ENCODE measurements at regions not wholly inside any gene's neighbourhood (a gene's known extent, or its start where the extent isn't known, plus 50 kb on each side); places are given as distances from the start of the nearest gene placed in this dataset.

- H3K27ac ChIP-seq (ENCODE audit: low read depth, low read length, severe bottlenecking): no peak overlapping the region
- no peaks in the 10 kb centered on the region for H3K9me3 ChIP-seq (ENCODE audit: control insufficient read depth, low read length)
- WGBS, 2 experiments (ENCODE audit: insufficient coverage in 2 of 2): 94% methylated on average over 6 of the region's 8 CpGs
- H3K4me3 ChIP-seq (ENCODE audit: extremely low read depth, insufficient read depth, low read length, poor library complexity, severe bottlenecking): no peak overlapping the region
- H3K36me3 ChIP-seq (ENCODE audit: control insufficient read depth, insufficient read depth, low read length): no peaks in the 10 kb centered on the region
- H3K4me1 ChIP-seq (ENCODE audit: control insufficient read depth, insufficient read depth, low read length, poor library complexity, severe bottlenecking): peaks cover 20% of the 10 kb centered on the region
Observed at GRCh38 chr2:234409590-234409989, 87.3 kb downstream of the ARL4C start.

DNA sequence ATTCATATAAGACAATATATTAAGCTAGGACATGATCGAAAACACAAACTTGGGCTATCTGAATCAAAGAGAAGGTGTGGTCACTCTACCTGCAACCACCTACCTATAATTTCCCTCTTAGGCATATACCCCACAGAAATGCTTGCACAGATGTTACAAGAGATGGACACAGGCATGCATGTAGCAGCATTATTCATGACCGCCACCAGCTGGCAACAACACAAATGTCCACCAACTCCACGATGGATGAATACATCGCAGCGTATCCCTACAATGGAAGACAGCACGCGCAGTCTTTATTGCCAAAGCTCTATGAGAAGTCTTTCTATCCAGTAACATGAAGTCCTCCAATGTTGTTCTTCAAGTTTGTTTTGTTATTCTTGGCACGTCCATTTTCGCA, 90.8 kb downstream of the ARL4C start:
- Histone ChIP-seq H3K4me3 (ENCODE audit: extremely low read depth, insufficient read depth, low read length, poor library complexity, severe bottlenecking) (no peak overlapping the region), H3K36me3 (ENCODE audit: control insufficient read depth, insufficient read depth, low read length) (no peaks in the 10 kb centered on the region), H3K9me3 (ENCODE audit: control insufficient read depth, low read length) (no peaks in the 10 kb centered on the region), H3K4me1 (ENCODE audit: control insufficient read depth, insufficient read depth, low read length, poor library complexity, severe bottlenecking) (peaks cover 10% of the 10 kb centered on the region), H3K27ac (ENCODE audit: low read depth, low read length, severe bottlenecking) (no peak overlapping the region)
- 83 to 96% methylated on average over 6 to 8 of the region's 9 CpGs for WGBS, 2 experiments (ENCODE audit: insufficient coverage in 2 of 2)

- Histone ChIP-seq H3K4me3 (ENCODE audit: extremely low read depth, insufficient read depth, low read length, poor library complexity, severe bottlenecking) (no peak overlapping the region), H3K27ac (ENCODE audit: low read depth, low read length, severe bottlenecking) (no peak overlapping the region), H3K9me3 (ENCODE audit: control insufficient read depth, low read length) (no peaks in the 10 kb centered on the region), H3K4me1 (ENCODE audit: control insufficient read depth, insufficient read depth, low read length, poor library complexity, severe bottlenecking) (peaks cover 7% of the 10 kb centered on the region), H3K36me3 (ENCODE audit: control insufficient read depth, insufficient read depth, low read length) (no peaks in the 10 kb centered on the region)
- 100% methylated on average over 1 of the region's 2 CpGs for WGBS, 2 experiments (ENCODE audit: insufficient coverage in 2 of 2)
Observed at GRCh38 chr2:234405462-234405861, 91.4 kb downstream of the ARL4C start.

- Histone ChIP-seq H3K9me3 (ENCODE audit: control insufficient read depth, low read length) (no peaks in the 10 kb centered on the region), H3K36me3 (ENCODE audit: control insufficient read depth, insufficient read depth, low read length) (no peaks in the 10 kb centered on the region), H3K4me3 (ENCODE audit: extremely low read depth, insufficient read depth, low read length, poor library complexity, severe bottlenecking) (no peak overlapping the region), H3K27ac (ENCODE audit: low read depth, low read length, severe bottlenecking) (no peak overlapping the region), H3K4me1 (ENCODE audit: control insufficient read depth, insufficient read depth, low read length, poor library complexity, severe bottlenecking) (peaks cover 2% of the 10 kb centered on the region)
- 89 to 94% methylated on average over 7 to 8 of the region's 8 CpGs for WGBS, 2 experiments (ENCODE audit: insufficient coverage in 2 of 2)
Observed at GRCh38 chr2:234404957-234405356, 91.9 kb downstream of the ARL4C start.

DNA sequence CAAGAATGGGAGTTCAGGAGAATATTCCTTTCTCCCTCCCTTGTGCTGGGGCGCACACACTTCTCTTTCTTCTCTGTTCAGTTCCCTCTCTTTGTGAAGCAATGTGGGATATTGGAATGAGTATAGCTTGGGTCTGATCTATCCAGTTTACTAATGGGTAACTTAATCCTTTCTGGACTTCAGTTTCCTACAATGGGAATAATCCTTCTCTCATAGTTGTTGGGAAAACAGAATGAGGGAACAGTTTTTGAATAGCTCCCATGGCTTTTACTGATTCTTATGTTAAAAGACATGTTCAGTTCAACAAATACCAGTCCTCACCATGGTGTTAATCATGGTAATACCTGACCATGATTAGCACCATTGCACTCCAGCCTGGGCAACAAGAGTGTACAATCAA, 93.1 kb downstream of the ARL4C start:
- no peak overlapping the region for H3K4me3 ChIP-seq (ENCODE audit: extremely low read depth, insufficient read depth, low read length, poor library complexity, severe bottlenecking)
- no peaks in the 10 kb centered on the region for H3K9me3 ChIP-seq (ENCODE audit: control insufficient read depth, low read length)
- no peaks in the 10 kb centered on the region for H3K36me3 ChIP-seq (ENCODE audit: control insufficient read depth, insufficient read depth, low read length)
- no CpG with 5 or more reads among the region's 1 CpG for WGBS, 2 experiments (ENCODE audit: insufficient coverage in 2 of 2)
- H3K4me1 ChIP-seq (ENCODE audit: control insufficient read depth, insufficient read depth, low read length, poor library complexity, severe bottlenecking): no peaks in the 10 kb centered on the region
- H3K27ac ChIP-seq (ENCODE audit: low read depth, low read length, severe bottlenecking): no peak overlapping the region

DNA sequence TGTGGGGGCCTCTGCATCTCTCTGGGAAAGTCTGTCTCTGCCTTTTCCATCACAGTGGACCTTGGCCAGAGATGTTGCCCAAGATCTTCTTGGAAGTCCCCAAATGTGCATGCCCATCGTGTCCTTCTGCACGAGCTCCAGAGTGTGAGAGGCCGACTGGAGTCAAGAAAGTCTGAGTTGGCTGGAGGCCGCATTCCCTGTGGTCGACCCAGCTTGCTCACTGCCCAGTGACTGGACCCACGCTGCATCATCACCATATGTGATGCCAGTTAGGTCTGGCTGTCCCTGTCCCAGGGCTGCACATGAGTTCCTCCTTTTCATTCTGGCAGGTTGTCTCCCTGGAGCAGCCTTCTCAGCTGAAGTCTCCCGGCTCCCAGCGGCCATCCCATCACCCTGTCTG, 93.8 kb downstream of the ARL4C start:
- Histone ChIP-seq H3K4me3 (ENCODE audit: extremely low read depth, insufficient read depth, low read length, poor library complexity, severe bottlenecking) (no peak overlapping the region), H3K4me1 (ENCODE audit: control insufficient read depth, insufficient read depth, low read length, poor library complexity, severe bottlenecking) (no peaks in the 10 kb centered on the region), H3K36me3 (ENCODE audit: control insufficient read depth, insufficient read depth, low read length) (no peaks in the 10 kb centered on the region), H3K27ac (ENCODE audit: low read depth, low read length, severe bottlenecking) (no peak overlapping the region), H3K9me3 (ENCODE audit: control insufficient read depth, low read length) (no peaks in the 10 kb centered on the region)
- 82% methylated on average over 8 of the region's 8 CpGs for WGBS, 2 experiments (ENCODE audit: insufficient coverage in 2 of 2)

- WGBS, 2 experiments (ENCODE audit: insufficient coverage in 2 of 2): 83 to 90% methylated on average over 1 to 2 of the region's 2 CpGs
- Histone ChIP-seq H3K9me3 (ENCODE audit: control insufficient read depth, low read length) (no peaks in the 10 kb centered on the region), H3K27ac (ENCODE audit: low read depth, low read length, severe bottlenecking) (no peak overlapping the region)
Observed at GRCh38 chr2:234401426-234401825, 95.5 kb downstream of the ARL4C start.

GRCh38 chr2:234399451-234400246, 97.2 kb downstream of the ARL4C start:
- Histone ChIP-seq H3K4me3 (ENCODE audit: extremely low read depth, insufficient read depth, low read length, poor library complexity, severe bottlenecking) (no peak overlapping the region), H3K9me3 (ENCODE audit: control insufficient read depth, low read length) (no peaks in the 10 kb centered on the region), H3K27ac (ENCODE audit: low read depth, low read length, severe bottlenecking) (no peak overlapping the region), H3K4me1 (ENCODE audit: control insufficient read depth, insufficient read depth, low read length, poor library complexity, severe bottlenecking) (no peaks in the 10 kb centered on the region), H3K36me3 (ENCODE audit: control insufficient read depth, insufficient read depth, low read length) (no peaks in the 10 kb centered on the region)
- 87 to 96% methylated on average over 8 to 11 of the region's 11 CpGs for WGBS, 2 experiments (ENCODE audit: insufficient coverage in 2 of 2)

More at GRCh38 chr2:234401426-234401825, 95.5 kb downstream of the ARL4C start:
- Histone ChIP-seq H3K36me3 (ENCODE audit: control insufficient read depth, insufficient read depth, low read length) (no peaks in the 10 kb centered on the region), H3K4me3 (ENCODE audit: extremely low read depth, insufficient read depth, low read length, poor library complexity, severe bottlenecking) (no peak overlapping the region), H3K4me1 (ENCODE audit: control insufficient read depth, insufficient read depth, low read length, poor library complexity, severe bottlenecking) (no peaks in the 10 kb centered on the region)

DNA sequence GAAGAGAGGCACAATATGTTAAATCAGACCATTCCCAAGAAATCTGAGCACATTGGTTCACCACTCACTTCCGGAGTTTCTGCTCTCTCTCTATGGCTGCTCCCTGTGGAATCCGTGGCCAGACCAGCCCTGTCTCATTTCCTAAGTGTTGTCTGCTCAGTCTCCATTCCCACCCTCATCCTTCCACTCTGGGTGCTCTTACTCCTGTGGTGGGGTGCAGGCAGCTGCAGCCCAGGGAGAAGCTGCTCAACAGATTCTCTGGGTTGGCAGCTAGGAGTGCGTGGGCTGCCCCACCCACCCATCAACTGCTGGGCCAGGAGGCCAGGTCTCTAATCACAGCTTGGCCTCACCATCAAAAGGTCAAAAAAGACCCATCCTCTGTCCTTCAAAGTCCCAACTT, 98.3 kb downstream of the ARL4C start:
- no peaks in the 10 kb centered on the region for H3K4me1 ChIP-seq (ENCODE audit: control insufficient read depth, insufficient read depth, low read length, poor library complexity, severe bottlenecking)
- H3K4me3 ChIP-seq (ENCODE audit: extremely low read depth, insufficient read depth, low read length, poor library complexity, severe bottlenecking): no peak overlapping the region
- H3K9me3 ChIP-seq (ENCODE audit: control insufficient read depth, low read length): no peaks in the 10 kb centered on the region
- no peak overlapping the region for H3K27ac ChIP-seq (ENCODE audit: low read depth, low read length, severe bottlenecking)
- H3K36me3 ChIP-seq (ENCODE audit: control insufficient read depth, insufficient read depth, low read length): no peaks in the 10 kb centered on the region
- WGBS, 2 experiments (ENCODE audit: insufficient coverage in 2 of 2): 71 to 94% methylated on average over 1 to 2 of the region's 3 CpGs

- Histone ChIP-seq H3K36me3 (ENCODE audit: control insufficient read depth, insufficient read depth, low read length) (no peaks in the 10 kb centered on the region), H3K9me3 (ENCODE audit: control insufficient read depth, low read length) (no peaks in the 10 kb centered on the region), H3K4me3 (ENCODE audit: extremely low read depth, insufficient read depth, low read length, poor library complexity, severe bottlenecking) (no peak overlapping the region), H3K27ac (ENCODE audit: low read depth, low read length, severe bottlenecking) (no peak overlapping the region), H3K4me1 (ENCODE audit: control insufficient read depth, insufficient read depth, low read length, poor library complexity, severe bottlenecking) (no peaks in the 10 kb centered on the region)
- WGBS, 2 experiments (ENCODE audit: insufficient coverage in 2 of 2): 82 to 87% methylated on average over 5 of the region's 6 CpGs
Observed at GRCh38 chr2:234395891-234396420, 100.9 kb downstream of the ARL4C start.

- Histone ChIP-seq H3K4me1 (ENCODE audit: control insufficient read depth, insufficient read depth, low read length, poor library complexity, severe bottlenecking) (no peaks in the 10 kb centered on the region), H3K4me3 (ENCODE audit: extremely low read depth, insufficient read depth, low read length, poor library complexity, severe bottlenecking) (no peak overlapping the region), H3K27ac (ENCODE audit: low read depth, low read length, severe bottlenecking) (no peak overlapping the region), H3K36me3 (ENCODE audit: control insufficient read depth, insufficient read depth, low read length) (no peaks in the 10 kb centered on the region), H3K9me3 (ENCODE audit: control insufficient read depth, low read length) (no peaks in the 10 kb centered on the region)
- whole genome bisulfite sequencing, 2 experiments (ENCODE audit: insufficient coverage in 2 of 2): 79 to 100% methylated on average over 2 of the region's 4 CpGs
Observed at GRCh38 chr2:234394450-234394849, 102.4 kb downstream of the ARL4C start.
